ENCODE measurements at regions not wholly inside any gene's neighbourhood (a gene's known extent, or its start where the extent isn't known, plus 50 kb on each side); places are given as distances from the start of the nearest gene placed in this dataset.

DNA sequence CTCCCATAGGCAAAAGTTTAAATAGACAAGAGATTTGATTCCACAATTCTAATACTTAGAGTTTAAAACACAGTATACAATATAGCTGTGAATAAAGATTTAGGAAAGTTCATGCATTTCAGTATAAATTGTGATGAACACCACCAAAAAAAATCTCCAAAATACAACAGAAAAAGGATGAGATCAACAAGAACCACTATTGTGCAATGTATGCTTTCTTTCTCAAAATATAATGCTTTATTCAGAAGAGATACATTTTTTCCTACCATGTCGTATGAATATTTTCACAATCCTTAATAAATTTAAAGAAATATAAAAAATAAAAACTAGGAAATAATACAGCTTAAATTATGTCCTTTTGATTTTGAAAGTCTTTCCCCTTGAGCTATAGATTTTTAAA is 1309.2 kb downstream of the MRPL39 start:
- H3K9me3 ChIP-seq (replicated peaks; ENCODE audit: control insufficient read depth, insufficient read depth, low read length) = peaks cover 2% of the 10 kb centered on the region
- H3K79me2 ChIP-seq (ENCODE audit: control insufficient read depth, insufficient read depth, low read length) = no peaks in the 10 kb centered on the region
- FAIRE-seq (no peak), DNase-seq (ENCODE audit: low read depth, low spot score) (no peak)
- H3K9me1 ChIP-seq (replicated peaks; ENCODE audit: control insufficient read depth, extremely low read depth, insufficient read depth, low read length) = no peaks in the 10 kb centered on the region
- no peaks in the 10 kb centered on the region for H3K27me3 ChIP-seq (ENCODE audit: control insufficient read depth in 2 of 2, insufficient read depth in 2 of 2, low read length in 2 of 2)
- H3K27ac ChIP-seq (ENCODE audit: insufficient read depth, low read depth, low read length) = no peak overlapping the region
- CTCF ChIA-PET = no interaction called here
- intact Hi-C loops (cut with micrococcal nuclease) (no loop called here), dilution Hi-C loops (cut with MboI; ENCODE audit: extremely low pct_ligation_motif_present, low sequenced_read_pairs) (no loop called here)
- no peaks in the 10 kb centered on the region for H4K20me1 ChIP-seq (replicated peaks; ENCODE audit: control insufficient read depth, extremely low read depth, insufficient read depth, low read length)
- H3K4me2 ChIP-seq (ENCODE audit: insufficient read depth, low read length) = no peak overlapping the region
- no peak overlapping the region for H2AFZ ChIP-seq (ENCODE audit: low read depth, low read length)
- TF ChIP-seq MYC (IDR thresholded peaks at IDR 0.05; ENCODE audit: low read depth, low read length) (no peak), FOS (IDR thresholded peaks at IDR 0.05; ENCODE audit: borderline replicate concordance, insufficient read depth, low read length) (no peak)
- no peaks in the 10 kb centered on the region for H3K4me1 ChIP-seq (ENCODE audit: control insufficient read depth, extremely low read depth, insufficient read depth, low read length)
- no TSS peak for BruUV-seq (replicated peaks)
- H3K9ac ChIP-seq (replicated peaks; ENCODE audit: extremely low read depth, insufficient read depth, low read length) = no peak overlapping the region
- POLR2A ChIA-PET = no interaction called here
- no peak overlapping the region for H3K4me3 ChIP-seq (replicated peaks in 1 of 3; ENCODE audit: insufficient read depth in 1 of 3, low read depth in 1 of 3, low read length in 3 of 3)
- H3K36me3 ChIP-seq (ENCODE audit: control insufficient read depth in 2 of 2, extremely low read depth in 1 of 2, insufficient read depth in 2 of 2, low read length in 2 of 2) = no peaks in the 10 kb centered on the region

DNA sequence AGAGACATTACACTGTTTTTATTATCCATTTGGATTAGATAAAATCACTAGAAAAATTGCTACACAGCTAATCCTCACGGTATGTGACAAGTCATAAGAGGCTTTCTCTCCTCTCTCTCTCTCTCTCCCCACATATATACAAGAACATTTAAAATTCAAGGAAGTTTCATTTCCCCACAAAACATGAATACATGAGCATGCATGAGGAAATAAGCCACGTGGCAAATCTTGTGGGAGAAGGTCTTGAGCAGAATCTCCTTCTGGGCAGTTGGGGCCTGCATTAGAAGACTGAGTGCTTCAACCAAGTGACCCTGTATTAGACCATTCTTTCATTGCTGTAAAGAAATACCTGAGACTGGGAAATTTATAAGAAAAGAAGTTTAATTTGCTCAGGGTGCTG is 1313.1 kb downstream of the MRPL39 start:
- Histone ChIP-seq H2AFZ (ENCODE audit: low read depth, low read length) (no peak overlapping the region), H3K36me3 (ENCODE audit: control insufficient read depth in 2 of 2, extremely low read depth in 1 of 2, insufficient read depth in 2 of 2, low read length in 2 of 2) (no peaks in the 10 kb centered on the region), H3K4me3 (replicated peaks in 1 of 3; ENCODE audit: insufficient read depth in 1 of 3, low read depth in 1 of 3, low read length in 3 of 3) (no peak overlapping the region), H3K79me2 (ENCODE audit: control insufficient read depth, insufficient read depth, low read length) (no peaks in the 10 kb centered on the region), H3K27me3 (ENCODE audit: control insufficient read depth in 2 of 2, insufficient read depth in 2 of 2, low read length in 2 of 2) (no peaks in the 10 kb centered on the region), H4K20me1 (replicated peaks; ENCODE audit: control insufficient read depth, extremely low read depth, insufficient read depth, low read length) (no peaks in the 10 kb centered on the region), H3K9me1 (replicated peaks; ENCODE audit: control insufficient read depth, extremely low read depth, insufficient read depth, low read length) (no peaks in the 10 kb centered on the region), H3K9ac (replicated peaks; ENCODE audit: extremely low read depth, insufficient read depth, low read length) (no peak overlapping the region), H3K27ac (ENCODE audit: insufficient read depth, low read depth, low read length) (no peak overlapping the region), H3K4me1 (ENCODE audit: control insufficient read depth, extremely low read depth, insufficient read depth, low read length) (no peaks in the 10 kb centered on the region), H3K4me2 (ENCODE audit: insufficient read depth, low read length) (no peak overlapping the region), H3K9me3 (replicated peaks; ENCODE audit: control insufficient read depth, insufficient read depth, low read length) (no peaks in the 10 kb centered on the region)
- no TSS peak for BruUV-seq (replicated peaks)
- CTCF ChIA-PET = no interaction called here
- TF ChIP-seq, protein P1, sequence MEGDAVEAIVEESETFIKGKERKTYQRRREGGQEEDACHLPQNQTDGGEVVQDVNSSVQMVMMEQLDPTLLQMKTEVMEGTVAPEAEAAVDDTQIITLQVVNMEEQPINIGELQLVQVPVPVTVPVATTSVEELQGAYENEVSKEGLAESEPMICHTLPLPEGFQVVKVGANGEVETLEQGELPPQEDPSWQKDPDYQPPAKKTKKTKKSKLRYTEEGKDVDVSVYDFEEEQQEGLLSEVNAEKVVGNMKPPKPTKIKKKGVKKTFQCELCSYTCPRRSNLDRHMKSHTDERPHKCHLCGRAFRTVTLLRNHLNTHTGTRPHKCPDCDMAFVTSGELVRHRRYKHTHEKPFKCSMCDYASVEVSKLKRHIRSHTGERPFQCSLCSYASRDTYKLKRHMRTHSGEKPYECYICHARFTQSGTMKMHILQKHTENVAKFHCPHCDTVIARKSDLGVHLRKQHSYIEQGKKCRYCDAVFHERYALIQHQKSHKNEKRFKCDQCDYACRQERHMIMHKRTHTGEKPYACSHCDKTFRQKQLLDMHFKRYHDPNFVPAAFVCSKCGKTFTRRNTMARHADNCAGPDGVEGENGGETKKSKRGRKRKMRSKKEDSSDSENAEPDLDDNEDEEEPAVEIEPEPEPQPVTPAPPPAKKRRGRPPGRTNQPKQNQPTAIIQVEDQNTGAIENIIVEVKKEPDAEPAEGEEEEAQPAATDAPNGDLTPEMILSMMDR (IDR thresholded peaks at IDR 0.05; ENCODE audit: extremely low read depth in 1 of 2, insufficient read depth in 1 of 2, low read depth in 1 of 2, low read length in 2 of 2) = no peak
- TF ChIP-seq, protein P2, sequence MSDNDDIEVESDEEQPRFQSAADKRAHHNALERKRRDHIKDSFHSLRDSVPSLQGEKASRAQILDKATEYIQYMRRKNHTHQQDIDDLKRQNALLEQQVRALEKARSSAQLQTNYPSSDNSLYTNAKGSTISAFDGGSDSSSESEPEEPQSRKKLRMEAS (IDR thresholded peaks at IDR 0.05; ENCODE audit: insufficient read depth, insufficient read length) = no peak
- TF ChIP-seq GATA2 (IDR thresholded peaks at IDR 0.05; ENCODE audit: insufficient read depth, insufficient read length, low read depth, low read length) (no peak), POLR2AphosphoS5 (IDR thresholded peaks at IDR 0.05; ENCODE audit: insufficient read depth, low read depth, low read length) (no peak), EZH2 (IDR thresholded peaks at IDR 0.05; ENCODE audit: borderline replicate concordance, low read depth, low read length, severe bottlenecking) (no peak), FOS (IDR thresholded peaks at IDR 0.05; ENCODE audit: borderline replicate concordance, insufficient read depth, low read length) (no peak), POLR2A (IDR thresholded peaks at IDR 0.05; ENCODE audit: low read depth, low read length) (no peak), JUN (IDR thresholded peaks at IDR 0.05; ENCODE audit: borderline replicate concordance, insufficient read depth, insufficient read length, low read depth) (no peak), MYC (IDR thresholded peaks at IDR 0.05; ENCODE audit: low read depth, low read length) (no peak)
- FAIRE-seq (no peak), DNase-seq (ENCODE audit: low read depth, low spot score) (no peak)
- dilution Hi-C loops (cut with MboI; ENCODE audit: extremely low pct_ligation_motif_present, low sequenced_read_pairs) = no loop called here
- intact Hi-C loops (cut with micrococcal nuclease) = no loop called here
- POLR2A ChIA-PET = no interaction called here

All from endothelial cell of umbilical vein (primary cell).